ENCODE measurements at regions not wholly inside any gene's neighbourhood (a gene's known extent, or its start where the extent isn't known, plus 50 kb on each side); places are given as distances from the start of the nearest gene placed in this dataset.
"Not testable (repeated sequence)": the region's sequence is repeated elsewhere in the genome, so short reads cannot be mapped to it uniquely, and the experiment has no call there.

- no peak for DNase-seq (ENCODE audit: low spot score)
These were observed 167.7 kb upstream of the P2RY1 start for GRCh38 chr3:152667267-152667666.

GRCh38 chr3:152669560-152669959, 165.4 kb upstream of the P2RY1 start:
- no peak for DNase-seq (ENCODE audit: low spot score)

GRCh38 chr3:152671446-152672319, 163.2 kb upstream of the P2RY1 start:
- no peak for DNase-seq (ENCODE audit: low spot score)

GRCh38 chr3:152672320-152672649, 162.6 kb upstream of the P2RY1 start:
- DNase-seq (ENCODE audit: low spot score): no peak

GRCh38 chr3:152676810-152677379, 158.0 kb upstream of the P2RY1 start:
- DNase-seq (ENCODE audit: low spot score): no peak

- DNase-seq (ENCODE audit: low spot score): no peak
These were observed 157.4 kb upstream of the P2RY1 start for GRCh38 chr3:152677491-152677890.

- DNase-seq (ENCODE audit: low spot score): no peak
These were observed 152.5 kb upstream of the P2RY1 start for GRCh38 chr3:152682477-152682876.

GRCh38 chr3:152683521-152683999, 151.4 kb upstream of the P2RY1 start:
- DNase-seq (ENCODE audit: low spot score): no peak

- DNase-seq (ENCODE audit: low spot score): no peak
These were observed 150.7 kb upstream of the P2RY1 start for GRCh38 chr3:152684279-152684678.

- no peak for DNase-seq (ENCODE audit: low spot score)
These were observed 146.6 kb upstream of the P2RY1 start for GRCh38 chr3:152688313-152688712.

GRCh38 chr3:152692326-152692725, 142.6 kb upstream of the P2RY1 start:
- not testable (repeated sequence) for DNase-seq (ENCODE audit: low spot score)

GRCh38 chr3:152693521-152694250, 141.2 kb upstream of the P2RY1 start:
- not testable (repeated sequence) for DNase-seq (ENCODE audit: low spot score)

GRCh38 chr3:152695840-152696239, 139.1 kb upstream of the P2RY1 start:
- no peak for DNase-seq (ENCODE audit: low spot score)

- no peak for DNase-seq (ENCODE audit: low spot score)
These were observed 138.0 kb upstream of the P2RY1 start for GRCh38 chr3:152696962-152697361.

GRCh38 chr3:152703245-152703890, 131.6 kb upstream of the P2RY1 start:
- DNase-seq (ENCODE audit: low spot score): no peak

GRCh38 chr3:152706991-152707713, 127.8 kb upstream of the P2RY1 start:
- DNase-seq (ENCODE audit: low spot score): no peak

- DNase-seq (ENCODE audit: low spot score): no peak
These were observed 125.3 kb upstream of the P2RY1 start for GRCh38 chr3:152709659-152710058.

- no peak for DNase-seq (ENCODE audit: low spot score)
These were observed 124.4 kb upstream of the P2RY1 start for GRCh38 chr3:152710549-152710948.

GRCh38 chr3:152713989-152714388, 120.9 kb upstream of the P2RY1 start:
- DNase-seq (ENCODE audit: low spot score): no peak

- no peak for DNase-seq (ENCODE audit: low spot score)
These were observed 120.4 kb upstream of the P2RY1 start for GRCh38 chr3:152714507-152714906.

- no peak for DNase-seq (ENCODE audit: low spot score)
These were observed 117.7 kb upstream of the P2RY1 start for GRCh38 chr3:152717252-152717651.

GRCh38 chr3:152718810-152719209, 116.1 kb upstream of the P2RY1 start:
- no peak for DNase-seq (ENCODE audit: low spot score)

Data from CD4-positive, alpha-beta T cell treated with Interleukin-6 at 100 ng/mL for 8 hours (primary cell).